ENCODE measurements at regions not wholly inside any gene's neighbourhood (a gene's known extent, or its start where the extent isn't known, plus 50 kb on each side); places are given as distances from the start of the nearest gene placed in this dataset.

DNA sequence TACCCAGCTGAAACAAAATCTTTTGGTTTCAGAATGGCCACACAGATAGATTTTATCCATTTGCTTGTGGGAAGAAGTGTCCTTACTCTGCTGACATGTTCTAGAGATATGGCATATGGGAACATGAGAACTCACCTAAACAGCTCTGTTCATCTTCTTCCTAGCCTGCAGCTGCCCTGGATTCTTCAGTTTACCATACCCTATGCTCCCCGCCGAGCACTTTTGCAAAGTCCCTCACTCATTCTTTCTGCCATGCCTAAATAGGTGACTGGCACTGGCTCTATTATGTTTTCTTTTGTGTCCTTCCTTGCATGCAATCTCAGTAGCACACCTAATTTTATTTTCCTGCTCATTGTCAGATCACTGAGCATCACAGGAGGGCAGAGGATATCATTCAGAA, 293.7 kb upstream of the RSPO3 start:
- Histone ChIP-seq H3K36me3 (ENCODE audit: control insufficient read depth in 2 of 2, insufficient read depth in 1 of 2, low read length in 2 of 2) (no peaks in the 10 kb centered on the region), H3K4me3 (ENCODE audit: low read depth, low read length) (no peak overlapping the region), H3K4me1 (ENCODE audit: control insufficient read depth, insufficient read depth, low read length) (peaks cover 6% of the 10 kb centered on the region; the same call in 1 of the 2 replicates), H3K9me3 (ENCODE audit: control insufficient read depth, insufficient read depth, low read depth, low read length) (no peaks in the 10 kb centered on the region), H3K27ac (ENCODE audit: extremely low read depth, low read depth, low read length) (no peak overlapping the region)
- TF ChIP-seq, protein P1, sequence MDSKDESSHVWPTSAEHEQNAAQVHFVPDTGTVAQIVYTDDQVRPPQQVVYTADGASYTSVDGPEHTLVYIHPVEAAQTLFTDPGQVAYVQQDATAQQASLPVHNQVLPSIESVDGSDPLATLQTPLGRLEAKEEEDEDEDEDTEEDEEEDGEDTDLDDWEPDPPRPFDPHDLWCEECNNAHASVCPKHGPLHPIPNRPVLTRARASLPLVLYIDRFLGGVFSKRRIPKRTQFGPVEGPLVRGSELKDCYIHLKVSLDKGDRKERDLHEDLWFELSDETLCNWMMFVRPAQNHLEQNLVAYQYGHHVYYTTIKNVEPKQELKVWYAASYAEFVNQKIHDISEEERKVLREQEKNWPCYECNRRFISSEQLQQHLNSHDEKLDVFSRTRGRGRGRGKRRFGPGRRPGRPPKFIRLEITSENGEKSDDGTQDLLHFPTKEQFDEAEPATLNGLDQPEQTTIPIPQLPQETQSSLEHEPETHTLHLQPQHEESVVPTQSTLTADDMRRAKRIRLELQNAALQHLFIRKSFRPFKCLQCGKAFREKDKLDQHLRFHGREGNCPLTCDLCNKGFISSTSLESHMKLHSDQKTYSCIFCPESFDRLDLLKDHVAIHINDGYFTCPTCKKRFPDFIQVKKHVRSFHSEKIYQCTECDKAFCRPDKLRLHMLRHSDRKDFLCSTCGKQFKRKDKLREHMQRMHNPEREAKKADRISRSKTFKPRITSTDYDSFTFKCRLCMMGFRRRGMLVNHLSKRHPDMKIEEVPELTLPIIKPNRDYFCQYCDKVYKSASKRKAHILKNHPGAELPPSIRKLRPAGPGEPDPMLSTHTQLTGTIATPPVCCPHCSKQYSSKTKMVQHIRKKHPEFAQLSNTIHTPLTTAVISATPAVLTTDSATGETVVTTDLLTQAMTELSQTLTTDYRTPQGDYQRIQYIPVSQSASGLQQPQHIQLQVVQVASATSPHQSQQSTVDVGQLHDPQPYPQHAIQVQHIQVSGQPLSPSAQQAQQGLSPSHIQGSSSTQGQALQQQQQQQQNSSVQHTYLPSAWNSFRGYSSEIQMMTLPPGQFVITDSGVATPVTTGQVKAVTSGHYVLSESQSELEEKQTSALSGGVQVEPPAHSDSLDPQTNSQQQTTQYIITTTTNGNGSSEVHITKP (tag by site-specific recombination; IDR thresholded peaks at IDR 0.05) = no peak
- TF ChIP-seq ZSCAN16 (tag by site-specific recombination; IDR thresholded peaks at IDR 0.05) (no peak), ZFHX2 (tag by site-specific recombination; conservative IDR thresholded peaks at IDR 0.05) (no peak)
- POLR2A ChIA-PET = interaction anchor here (0.9 kb wide), 1 partner anchor 12 kb away, joined by 5 read pairs; no protein-coding TSS in a partner anchor
- CTCF ChIA-PET = no interaction called here

DNA sequence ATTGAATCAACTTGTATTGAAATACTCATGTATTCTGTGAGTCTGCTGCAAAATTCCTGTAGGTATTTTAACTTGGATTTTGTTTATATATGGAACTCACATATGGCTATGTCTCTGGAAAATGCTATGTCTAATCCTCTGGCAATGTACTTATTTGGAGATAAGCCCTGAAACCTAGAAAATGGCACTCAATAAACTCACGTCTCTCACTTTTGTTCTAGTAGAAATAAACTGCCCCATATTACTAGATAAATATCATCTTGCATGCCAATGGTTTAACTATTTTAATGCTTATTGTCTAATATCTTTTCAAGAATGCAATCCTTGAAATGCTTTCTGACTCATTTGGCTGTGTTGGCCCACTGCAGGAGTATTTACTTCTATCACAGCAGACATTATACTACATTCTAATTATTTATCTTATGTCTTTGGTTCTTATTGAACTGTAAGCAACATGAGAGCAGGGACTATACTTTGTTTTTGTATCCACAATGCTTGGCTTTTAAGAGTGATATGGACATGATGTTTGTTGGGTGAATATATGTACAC, 292.2 kb upstream of the RSPO3 start:
- Histone ChIP-seq H3K4me1 (ENCODE audit: control insufficient read depth, insufficient read depth, low read length) (peaks cover 5% of the 10 kb centered on the region; the same call in 1 of the 2 replicates), H3K4me3 (ENCODE audit: low read depth, low read length) (no peak overlapping the region), H3K9me3 (ENCODE audit: control insufficient read depth, insufficient read depth, low read depth, low read length) (no peaks in the 10 kb centered on the region), H3K27ac (ENCODE audit: extremely low read depth, low read depth, low read length) (no peak overlapping the region), H3K36me3 (ENCODE audit: control insufficient read depth in 2 of 2, insufficient read depth in 1 of 2, low read length in 2 of 2) (no peaks in the 10 kb centered on the region)
- POLR2A ChIA-PET = no interaction called here
- CTCF ChIA-PET = interaction anchor here (1.8 kb wide), 1 partner anchor 22 kb away, joined by 10 read pairs; no protein-coding TSS in a partner anchor
- TF ChIP-seq ZNF600 (tag by site-specific recombination; IDR thresholded peaks at IDR 0.05) = no peak
- TF ChIP-seq ZNF24 (tag by site-specific recombination; IDR thresholded peaks at IDR 0.05) = no peak
- TF ChIP-seq ZNF404 (tag by site-specific recombination; IDR thresholded peaks at IDR 0.05) = no peak
- TF ChIP-seq ZNF473 (tag by site-specific recombination; IDR thresholded peaks at IDR 0.05) = no peak
- no peak for TF ChIP-seq ZNF16 (tag by site-specific recombination; IDR thresholded peaks at IDR 0.05; ENCODE audit: low read depth)
- TF ChIP-seq SP2 (tag by site-specific recombination; IDR thresholded peaks at IDR 0.05) = no peak
- no peak for TF ChIP-seq ZNF626 (tag by site-specific recombination; IDR thresholded peaks at IDR 0.05)
- TF ChIP-seq ZNF394 (tag by site-specific recombination; IDR thresholded peaks at IDR 0.05; ENCODE audit: borderline replicate concordance) = no peak
- no peak for TF ChIP-seq ZNF621 (tag by site-specific recombination; IDR thresholded peaks at IDR 0.05)
- no peak for TF ChIP-seq ZNF350 (tag by site-specific recombination; IDR thresholded peaks at IDR 0.05)
- TF ChIP-seq ZNF660 (tag by site-specific recombination; IDR thresholded peaks at IDR 0.05) = no peak
- no peak for TF ChIP-seq ZNF169 (tag by site-specific recombination; IDR thresholded peaks at IDR 0.05)
- no peak for TF ChIP-seq ZNF777 (tag by site-specific recombination; IDR thresholded peaks at IDR 0.05; ENCODE audit: borderline replicate concordance)
- no peak for TF ChIP-seq IKZF3 (tag by site-specific recombination; IDR thresholded peaks at IDR 0.05)
- no peak for TF ChIP-seq MEIS1 (CRISPR knock-in tag; IDR thresholded peaks at IDR 0.05; ENCODE audit: borderline replicate concordance)
- no peak for TF ChIP-seq ZNF366 (tag by site-specific recombination; conservative IDR thresholded peaks at IDR 0.05)
- no peak for TF ChIP-seq ZNF335 (tag by site-specific recombination; conservative IDR thresholded peaks at IDR 0.05)

DNA sequence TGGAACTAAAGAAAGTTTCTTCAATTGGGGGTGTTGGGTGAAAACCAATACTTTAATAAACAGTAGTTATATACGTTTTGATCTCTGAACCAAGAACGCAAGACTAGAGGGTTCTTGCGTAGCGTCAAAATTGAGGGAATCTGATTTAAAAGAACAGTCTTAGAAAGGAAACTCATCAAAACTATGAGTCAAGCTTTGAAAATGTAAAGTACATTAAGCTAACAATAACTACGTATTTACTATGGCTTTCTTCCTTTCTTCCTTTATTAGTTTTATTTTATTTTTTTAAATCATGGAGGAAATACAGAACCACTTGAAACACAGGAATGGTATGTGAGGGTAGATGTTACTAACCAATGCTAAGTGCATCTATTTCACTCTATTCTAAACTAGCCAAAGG, 287.0 kb upstream of the RSPO3 start:
- H3K4me1 ChIP-seq (ENCODE audit: control insufficient read depth, insufficient read depth, low read length) = no peaks in the 10 kb centered on the region
- no peak for TF ChIP-seq MZF1 (tag by site-specific recombination; IDR thresholded peaks at IDR 0.05; ENCODE audit: borderline replicate concordance)
- no peak for TF ChIP-seq FEZF1 (tag by site-specific recombination; IDR thresholded peaks at IDR 0.05)
- TF ChIP-seq ZNF37A (tag by site-specific recombination; IDR thresholded peaks at IDR 0.05) = no peak
- no peak for TF ChIP-seq RBAK (tag by site-specific recombination; IDR thresholded peaks at IDR 0.05)
- TF ChIP-seq ZFP41 (tag by site-specific recombination; IDR thresholded peaks at IDR 0.05; ENCODE audit: borderline replicate concordance) = no peak
- TF ChIP-seq ZNF785 (tag by site-specific recombination; IDR thresholded peaks at IDR 0.05) = no peak
- TF ChIP-seq ZNF768 (tag by site-specific recombination; IDR thresholded peaks at IDR 0.05) = no peak
- TF ChIP-seq ZNF24 (tag by site-specific recombination; IDR thresholded peaks at IDR 0.05) = no peak
- no peak for TF ChIP-seq ZSCAN23 (tag by site-specific recombination; IDR thresholded peaks at IDR 0.05)
- TF ChIP-seq ZNF596 (tag by site-specific recombination; IDR thresholded peaks at IDR 0.05) = no peak
- no peak for TF ChIP-seq ZNF133 (tag by site-specific recombination; IDR thresholded peaks at IDR 0.05)
- no peak for TF ChIP-seq ZNF624 (tag by site-specific recombination; IDR thresholded peaks at IDR 0.05)
- no peak for TF ChIP-seq ZFP69B (tag by site-specific recombination; IDR thresholded peaks at IDR 0.05)
- ChIA-PET CTCF (interaction anchor here (1.0 to 1.5 kb wide), 2 partner anchors 13 to 27 kb away, joined by 3 read pairs; no protein-coding TSS in a partner anchor), POLR2A (no interaction called here)
- H3K27ac ChIP-seq (ENCODE audit: extremely low read depth, low read depth, low read length) = no peak overlapping the region
- H3K36me3 ChIP-seq (ENCODE audit: control insufficient read depth in 2 of 2, insufficient read depth in 1 of 2, low read length in 2 of 2) = no peaks in the 10 kb centered on the region
- H3K9me3 ChIP-seq (ENCODE audit: control insufficient read depth, insufficient read depth, low read depth, low read length) = no peaks in the 10 kb centered on the region
- no peak overlapping the region for H3K4me3 ChIP-seq (ENCODE audit: low read depth, low read length)

All from HEK293 (cell line).